ENCODE measurements at regions not wholly inside any gene's neighbourhood (a gene's known extent, or its start where the extent isn't known, plus 50 kb on each side); places are given as distances from the start of the nearest gene placed in this dataset.
"Not testable (repeated sequence)": the region's sequence is repeated elsewhere in the genome, so short reads cannot be mapped to it uniquely, and the experiment has no call there.

DNA sequence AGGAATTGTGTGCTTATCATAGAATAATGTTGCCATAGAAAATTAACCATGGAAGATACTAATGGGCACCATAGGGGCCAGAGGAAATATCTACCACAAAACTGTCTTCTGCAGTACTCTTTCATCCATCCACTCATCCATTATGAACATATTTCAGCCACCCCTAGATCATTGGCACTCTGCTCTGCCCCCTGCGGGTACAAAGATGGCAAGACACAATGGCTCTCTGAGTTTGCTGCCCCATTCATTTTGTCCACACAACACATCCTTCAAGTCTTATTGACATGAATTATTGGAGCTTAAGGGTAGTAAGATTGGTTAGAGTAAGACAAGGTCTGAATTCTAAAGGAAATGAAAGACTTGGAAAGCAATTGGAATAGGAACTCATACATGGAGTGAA lies 1224.7 kb upstream of the CELF4 start:
- no peak for DNase-seq (ENCODE audit: low spot score)

DNA sequence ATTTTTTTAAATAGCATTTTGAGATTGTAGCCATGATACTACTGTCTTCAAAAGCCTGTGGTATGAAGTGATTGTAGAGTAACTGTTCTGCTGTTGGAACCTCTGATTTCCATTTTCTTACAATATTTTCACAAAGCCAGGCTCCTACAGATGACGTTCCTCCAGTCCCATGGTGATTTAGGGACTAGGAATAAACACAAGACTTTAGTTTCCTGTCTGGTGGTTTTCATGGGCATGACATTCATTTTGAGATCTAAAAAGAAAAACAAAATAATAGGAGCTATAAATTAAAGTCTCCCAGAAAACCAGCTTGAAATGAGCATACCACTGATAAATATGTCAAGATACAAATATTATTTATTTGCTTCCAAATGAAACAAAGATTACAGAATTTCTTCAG lies 1223.5 kb upstream of the CELF4 start:
- DNase-seq (ENCODE audit: low spot score): no peak

DNA sequence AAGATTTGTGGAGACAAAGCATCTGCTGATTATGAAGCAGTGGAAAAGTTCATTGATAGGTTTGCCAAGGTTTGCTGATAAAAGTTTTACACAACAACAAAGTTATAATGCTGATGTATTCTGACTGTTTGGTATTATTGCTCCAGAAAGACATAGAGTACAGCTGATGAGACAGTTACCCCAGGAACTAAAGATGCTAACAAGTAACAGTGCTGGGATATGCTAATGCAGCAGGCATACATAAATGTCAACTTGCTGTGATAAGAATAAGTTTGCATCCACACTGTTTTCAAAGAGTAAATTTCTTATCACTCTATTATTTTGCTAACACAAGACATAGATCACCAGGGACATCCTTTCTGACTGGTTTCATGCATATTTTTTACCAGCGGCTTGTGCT lies 1221.3 kb upstream of the CELF4 start:
- DNase-seq (ENCODE audit: low spot score): no peak

DNA sequence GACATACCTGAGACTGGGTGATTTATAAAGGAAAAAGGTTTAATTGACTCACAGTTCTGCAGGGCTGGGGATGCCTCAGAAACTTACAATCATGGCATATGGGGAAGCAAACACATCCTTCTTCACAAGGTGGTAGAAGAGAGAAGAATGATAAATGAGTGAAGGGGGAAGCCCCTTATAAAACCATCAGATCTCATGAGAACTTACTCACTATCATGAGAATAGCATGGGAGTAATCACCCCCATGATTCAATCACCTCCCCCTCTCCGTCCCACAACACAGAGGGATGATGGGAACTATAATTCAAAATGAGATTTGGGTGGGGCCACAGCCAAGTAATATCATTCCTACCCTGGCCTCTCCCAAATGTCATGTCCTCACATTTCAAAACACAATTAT lies 1206.0 kb upstream of the CELF4 start:
- DNase-seq (ENCODE audit: low spot score): not testable (repeated sequence)

DNA sequence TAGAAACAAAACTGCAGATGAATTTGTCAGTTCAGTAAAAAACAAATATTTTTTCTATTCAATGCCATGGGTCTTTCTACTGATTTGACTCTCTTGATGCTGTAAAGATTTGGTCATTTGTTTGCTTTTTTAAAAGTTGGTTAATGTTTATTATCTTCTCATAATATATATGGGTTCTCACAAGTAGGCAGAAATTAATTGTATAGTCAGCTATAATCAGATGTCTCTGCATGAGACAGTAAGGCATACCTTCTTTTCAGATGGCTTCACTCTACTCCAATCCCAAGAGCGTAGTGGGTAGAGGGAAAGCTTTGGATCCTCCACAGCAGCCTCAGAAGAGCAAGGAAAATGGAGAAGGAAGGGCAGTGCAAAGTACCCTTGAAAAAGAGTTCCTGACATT lies 1202.9 kb upstream of the CELF4 start:
- DNase-seq (ENCODE audit: low spot score): no peak

DNA sequence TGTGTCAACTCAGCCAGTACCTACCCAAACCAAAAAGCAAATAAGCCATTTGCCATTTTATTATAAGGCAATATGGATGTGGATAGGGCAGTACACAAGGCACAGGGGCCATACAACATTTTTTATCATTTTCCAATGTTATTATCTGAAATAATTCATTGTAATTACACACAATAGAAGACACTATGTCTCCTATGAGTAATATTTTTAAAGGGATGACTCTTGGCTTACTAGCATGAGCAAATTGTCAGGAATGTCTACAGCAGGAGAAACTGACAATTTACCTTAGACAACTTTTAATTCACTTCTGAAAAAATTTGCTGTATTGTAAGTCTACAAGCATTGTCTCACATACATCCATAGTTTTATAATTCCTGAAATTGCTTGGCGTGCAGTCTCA lies 1193.9 kb upstream of the CELF4 start:
- no peak for DNase-seq (ENCODE audit: low spot score)

DNA sequence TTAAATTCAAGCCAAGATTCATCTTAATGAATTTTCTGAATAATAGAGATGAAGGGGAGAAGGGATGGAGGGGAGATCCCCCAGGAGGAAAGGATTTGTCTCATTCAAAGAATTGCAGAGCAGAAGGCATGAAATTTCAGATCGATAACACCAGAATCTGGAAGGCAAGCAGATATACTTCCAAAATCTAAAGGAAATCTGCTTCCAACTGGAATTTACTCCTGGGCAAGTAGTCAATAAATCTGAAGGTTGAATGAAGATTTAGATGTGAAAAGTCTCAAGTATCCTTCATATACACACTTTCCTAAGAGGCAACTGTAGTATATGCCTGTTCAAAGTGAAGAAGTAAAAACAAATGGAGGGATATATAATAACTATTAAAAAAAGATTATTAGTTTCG lies 1190.8 kb upstream of the CELF4 start:
- DNase-seq (ENCODE audit: low spot score): no peak

DNA sequence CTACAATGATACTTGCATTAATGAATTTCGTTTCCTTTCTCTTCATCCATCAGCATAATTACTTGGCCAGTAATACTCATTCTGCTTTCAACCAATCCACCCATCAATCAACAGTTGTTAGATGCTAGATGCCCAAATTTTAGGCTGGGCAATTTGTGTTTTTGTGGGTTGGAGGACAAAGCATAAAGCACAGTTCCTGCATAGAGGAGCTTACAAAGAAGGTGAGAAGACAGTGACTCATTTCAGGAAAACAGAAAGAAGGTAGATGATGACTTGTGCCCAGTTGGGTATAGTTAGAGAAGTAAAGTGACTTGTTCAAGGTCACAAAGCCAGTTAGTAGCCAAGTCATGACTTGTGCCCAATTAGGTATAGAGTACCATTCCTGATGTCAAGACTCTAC lies 1186.8 kb upstream of the CELF4 start:
- no peak for DNase-seq (ENCODE audit: low spot score)

DNA sequence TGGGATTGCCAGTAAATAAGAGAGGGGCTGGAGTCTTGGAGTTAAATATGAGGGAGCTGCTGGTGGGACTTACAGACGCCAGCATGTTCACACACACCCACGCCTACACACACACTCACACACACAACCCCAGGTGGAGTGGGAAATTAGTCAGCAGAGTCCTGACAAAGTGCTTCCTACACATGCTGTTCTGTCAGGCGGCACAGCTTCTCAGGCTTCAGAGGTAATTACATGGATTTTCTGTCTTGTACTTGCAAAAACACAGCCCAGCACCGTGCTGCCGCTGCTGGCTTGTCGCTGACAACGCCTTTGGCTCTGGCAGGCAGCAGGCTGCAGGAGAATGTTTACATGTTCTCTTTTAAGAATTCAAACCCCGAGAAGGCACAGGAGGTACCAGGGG lies 1186.3 kb upstream of the CELF4 start:
- no peak for DNase-seq (ENCODE audit: low spot score)

DNA sequence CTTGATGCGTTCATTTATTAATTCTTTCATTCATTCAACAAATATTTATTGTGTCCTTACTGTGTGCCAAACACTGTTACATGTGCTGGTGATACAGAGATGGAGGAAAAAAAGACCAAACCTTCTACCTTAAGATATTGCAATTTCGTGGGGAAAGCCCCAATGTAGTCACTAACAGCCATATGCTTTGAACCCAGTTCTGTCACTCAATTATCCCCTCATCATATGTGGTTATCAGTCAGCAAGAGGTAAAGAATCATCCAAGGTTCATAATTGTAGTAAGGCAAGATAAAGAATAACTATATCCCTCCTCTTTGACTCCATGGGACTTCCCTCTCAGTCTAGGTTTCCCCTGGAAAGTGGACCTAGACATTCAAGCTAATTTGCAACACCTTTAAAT lies 1185.6 kb upstream of the CELF4 start:
- DNase-seq (ENCODE audit: low spot score): no peak

DNA sequence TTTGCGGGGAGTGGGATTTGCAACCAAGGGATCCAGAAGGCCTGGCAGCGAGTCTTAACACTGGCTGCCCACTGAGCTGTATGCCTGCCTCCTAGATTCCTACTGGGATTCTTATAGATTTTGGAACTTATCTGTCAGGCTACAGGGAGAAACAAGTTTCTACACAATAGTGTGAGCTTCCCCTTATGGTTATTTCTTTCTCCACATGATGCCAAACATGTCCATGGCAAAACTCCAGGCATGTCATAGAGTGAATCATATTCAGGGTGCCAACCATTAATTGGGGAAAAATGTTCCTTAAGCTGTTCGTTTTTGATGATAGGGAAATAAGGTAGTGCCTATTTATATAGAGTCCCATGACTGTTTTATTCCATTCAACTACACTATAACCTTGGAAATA lies 1185.2 kb upstream of the CELF4 start:
- no peak for DNase-seq (ENCODE audit: low spot score)

DNA sequence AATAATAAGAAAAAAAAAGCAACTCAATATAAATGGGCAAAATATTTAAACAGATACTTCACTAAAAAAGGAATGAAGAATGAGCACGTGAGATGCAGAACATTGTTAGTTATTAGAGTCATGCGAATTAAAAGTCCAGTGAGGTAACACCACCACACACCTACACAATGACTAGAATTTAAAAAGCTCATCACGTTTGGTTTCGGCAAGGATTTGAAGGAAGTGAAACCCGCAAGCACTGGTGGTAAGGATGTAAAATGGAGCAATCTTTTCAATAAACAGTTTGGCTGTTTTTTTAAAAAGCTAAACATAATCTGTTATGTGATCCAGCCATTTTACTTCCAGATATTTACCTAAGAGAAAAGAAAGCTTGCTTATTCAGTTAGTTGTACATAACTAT lies 1181.6 kb upstream of the CELF4 start:
- DNase-seq (ENCODE audit: low spot score): no peak

DNA sequence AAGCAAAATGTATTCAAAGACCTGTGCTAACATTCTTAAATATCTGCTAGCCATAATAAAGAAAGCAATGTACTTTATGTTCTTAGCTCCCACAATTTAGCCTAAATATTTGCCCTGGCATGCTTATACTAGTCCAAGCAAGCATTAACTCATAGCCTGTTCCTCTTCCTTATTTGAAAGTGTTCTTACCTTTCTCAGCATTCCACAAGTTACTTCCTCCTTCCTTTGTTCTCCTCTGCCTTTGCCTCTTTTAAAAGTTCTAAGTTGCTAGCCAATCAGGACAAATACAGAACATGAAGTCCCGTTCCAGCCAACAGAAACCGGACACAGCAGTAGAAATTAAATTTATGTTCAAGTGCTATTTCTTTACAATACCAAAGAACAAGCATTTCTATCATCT lies 1154.6 kb upstream of the CELF4 start:
- DNase-seq (ENCODE audit: low spot score): not testable (repeated sequence)

DNA sequence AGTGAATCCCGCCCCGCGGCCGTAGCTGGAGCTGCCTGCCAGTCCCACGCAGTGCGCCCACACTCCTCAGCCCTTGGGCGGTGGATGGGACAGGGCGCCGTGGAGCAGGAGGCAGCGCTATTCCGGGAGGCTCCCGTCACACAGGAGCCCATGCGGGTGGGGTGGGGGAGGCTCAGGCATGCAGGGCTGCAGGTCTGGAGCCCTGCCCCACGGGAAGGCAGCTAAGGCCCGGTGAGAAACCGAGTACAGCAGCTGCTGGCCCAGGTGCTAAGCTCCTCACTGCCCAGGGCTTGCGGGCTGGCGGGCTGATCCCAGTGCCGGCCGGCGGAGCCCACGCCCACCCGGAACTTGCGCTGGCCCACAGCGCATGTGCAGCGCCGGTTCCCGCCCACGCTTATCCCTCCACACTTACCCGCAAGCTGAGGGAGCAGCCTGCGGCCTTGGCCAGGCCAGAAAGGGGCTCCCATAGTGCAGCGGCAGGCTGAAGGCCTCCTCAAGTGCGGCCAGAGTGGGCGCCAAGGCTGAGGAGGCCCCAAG lies 1152.8 kb upstream of the CELF4 start:
- DNase-seq (ENCODE audit: low spot score): no peak

DNA sequence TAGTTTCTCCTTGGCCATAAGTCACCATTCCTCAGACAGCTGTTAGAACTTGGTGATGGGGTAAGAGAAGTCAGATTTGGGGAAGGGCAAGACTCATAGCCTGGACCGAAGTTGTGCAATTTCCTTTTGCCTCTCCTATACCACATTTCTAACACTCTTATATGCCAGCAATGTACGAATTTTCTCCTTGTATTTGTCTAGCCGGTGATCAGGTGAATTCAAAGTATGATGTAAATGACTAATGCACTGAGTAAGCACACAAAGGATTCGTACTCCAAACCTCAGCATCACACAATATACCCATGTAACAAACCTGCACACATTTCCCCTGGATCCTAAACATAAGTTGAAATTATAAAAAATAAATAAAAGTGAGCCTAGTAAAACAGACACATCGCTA lies 1143.5 kb upstream of the CELF4 start:
- no peak for DNase-seq (ENCODE audit: low spot score)

DNA sequence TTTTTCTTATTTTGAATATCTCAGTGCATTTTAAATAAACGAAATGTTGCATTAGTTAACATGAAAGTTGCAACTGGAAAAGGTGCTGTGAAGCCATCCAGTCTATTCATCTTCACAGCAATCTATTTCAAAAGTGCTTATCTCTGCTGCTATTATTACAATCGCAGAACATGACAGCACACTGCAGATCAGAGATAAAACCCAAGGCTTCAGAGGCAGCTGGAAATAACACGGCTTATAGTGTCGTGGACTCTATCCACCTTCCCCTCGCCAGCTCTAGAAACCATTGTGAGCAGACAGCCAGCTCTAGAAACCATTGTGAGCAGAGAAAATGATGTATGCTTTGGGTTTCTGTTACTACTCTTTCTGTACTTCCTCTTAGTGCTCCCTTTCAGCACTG lies 1140.8 kb upstream of the CELF4 start:
- no peak for DNase-seq (ENCODE audit: low spot score)

DNA sequence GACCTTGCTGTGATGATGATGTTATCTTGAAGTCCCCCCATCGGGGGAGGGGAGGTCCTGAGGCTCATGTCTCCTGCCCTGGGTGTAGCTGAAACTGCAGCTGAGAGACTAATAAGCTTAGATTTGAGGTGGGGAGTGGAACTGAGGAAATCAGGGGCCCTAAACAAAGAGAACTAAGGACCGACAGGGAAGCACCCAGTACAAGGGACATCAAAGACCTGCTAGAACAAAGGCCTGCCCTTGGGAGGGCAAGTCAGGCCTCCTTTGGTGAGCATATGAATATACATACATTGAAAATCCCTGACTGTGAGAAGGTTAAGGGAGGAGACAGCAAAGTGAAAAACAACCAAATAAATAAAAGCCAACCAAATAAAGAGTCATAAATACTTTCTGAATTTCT lies 1132.5 kb upstream of the CELF4 start:
- no peak for DNase-seq (ENCODE audit: low spot score)

DNA sequence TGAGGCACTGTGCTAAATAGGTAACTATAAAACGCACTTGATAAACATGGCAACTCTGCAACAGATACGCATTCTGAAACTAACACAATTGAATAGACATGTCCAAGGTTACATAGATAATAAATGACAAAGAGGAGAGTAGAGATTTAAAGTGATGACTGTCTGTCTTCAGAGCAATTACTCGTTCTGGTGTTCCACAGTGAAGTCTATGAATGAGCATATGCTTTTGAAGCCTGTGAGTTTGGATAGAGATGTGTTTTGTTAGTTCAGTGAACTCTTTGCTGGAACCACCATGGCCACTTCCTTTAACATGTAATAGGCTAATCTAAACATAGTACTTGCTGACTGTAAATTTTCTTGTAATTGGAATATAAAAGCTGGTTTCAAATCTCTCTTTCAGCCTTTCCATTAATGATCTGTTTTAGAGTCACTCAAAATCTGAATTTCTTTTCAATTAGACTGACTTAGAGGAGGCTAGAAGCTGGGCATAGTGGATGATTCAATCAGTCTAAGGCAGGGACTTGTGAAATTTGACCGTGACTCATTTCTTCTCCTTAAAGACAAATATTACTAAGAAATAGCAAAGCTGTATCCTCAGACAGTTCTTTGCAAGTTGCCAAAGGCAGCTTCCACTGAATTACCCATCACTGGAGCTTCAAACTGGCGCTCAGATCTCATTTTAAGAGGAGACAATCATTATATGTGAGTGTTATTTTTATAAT lies 1130.1 kb upstream of the CELF4 start:
- DNase-seq (ENCODE audit: low spot score): no peak

DNA sequence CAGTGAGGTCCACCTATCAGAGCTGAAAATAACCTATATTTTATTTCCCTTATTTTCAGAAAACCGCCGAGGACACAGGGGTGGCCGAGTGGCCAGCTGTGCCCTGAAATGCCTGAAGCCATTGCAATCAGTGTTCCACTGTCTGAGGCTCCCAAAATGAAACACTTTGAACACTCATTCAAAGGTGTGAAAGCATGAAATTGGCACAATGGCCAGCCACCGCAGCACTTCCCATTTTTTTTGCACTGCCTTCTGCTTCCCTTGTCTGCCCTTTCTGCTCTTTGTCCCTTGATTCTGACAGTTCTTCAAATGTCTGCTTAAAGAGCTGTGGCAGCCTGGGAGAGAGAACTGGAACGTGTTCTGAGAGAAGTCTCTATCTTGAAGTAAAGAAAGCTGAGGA lies 1127.5 kb upstream of the CELF4 start:
- no peak for DNase-seq (ENCODE audit: low spot score)

DNA sequence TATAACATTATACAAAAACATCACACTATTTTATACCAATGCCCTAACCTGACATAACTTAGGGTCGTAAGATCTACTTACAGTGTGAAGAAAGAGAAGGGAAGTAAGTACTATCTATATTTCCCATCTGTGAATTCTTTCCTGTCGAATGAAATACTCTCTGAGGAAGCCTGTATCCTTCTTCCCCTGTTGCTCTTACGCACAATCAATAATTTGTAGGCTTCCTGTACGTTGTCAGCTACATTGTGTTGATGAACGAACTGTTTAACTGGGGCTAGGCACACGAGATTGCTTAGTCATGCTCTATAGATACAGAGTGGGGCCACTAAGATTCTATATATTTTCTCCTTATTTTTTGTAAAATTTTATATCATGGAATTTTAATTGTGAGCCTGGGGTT lies 1125.0 kb upstream of the CELF4 start:
- DNase-seq (ENCODE audit: low spot score): no peak

DNA sequence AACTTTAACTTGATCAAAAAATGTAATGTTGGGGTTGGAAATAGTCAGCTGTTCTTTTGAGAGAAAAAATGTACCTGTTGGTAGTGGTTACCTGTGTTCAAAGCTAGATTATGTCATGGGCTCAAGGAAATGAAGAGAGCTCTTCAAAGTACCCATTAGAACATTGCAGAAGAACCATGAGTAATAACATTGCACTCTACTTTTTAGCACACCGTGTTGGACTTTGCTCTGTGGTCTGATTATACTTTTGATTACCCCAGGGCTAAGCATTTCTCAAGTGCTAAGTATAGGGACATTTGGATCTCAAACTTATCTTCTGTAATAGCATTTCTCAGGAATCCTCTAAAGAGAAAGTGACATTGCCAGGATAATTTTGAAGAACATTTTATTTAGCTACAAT lies 1122.8 kb upstream of the CELF4 start:
- DNase-seq (ENCODE audit: low spot score): no peak

DNA sequence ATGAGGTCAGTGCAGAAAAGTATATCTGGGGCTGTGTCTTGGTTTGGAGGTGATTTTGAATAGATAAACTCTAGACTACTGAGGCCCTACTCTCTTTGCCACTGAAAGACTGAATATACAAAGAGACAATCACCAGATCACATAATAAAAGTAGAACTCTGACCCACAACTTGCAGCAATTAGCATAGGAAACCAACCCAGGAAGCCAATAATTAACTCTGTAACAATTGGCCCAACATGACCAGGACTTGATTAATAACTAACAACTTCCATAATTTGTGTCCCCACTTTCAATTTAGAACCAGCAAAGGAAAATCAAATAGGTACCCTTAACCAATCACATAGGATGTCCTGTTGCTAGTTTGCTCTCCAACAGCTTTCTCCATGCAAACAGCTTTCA lies 1104.9 kb upstream of the CELF4 start:
- DNase-seq (ENCODE audit: low spot score): no peak

DNA sequence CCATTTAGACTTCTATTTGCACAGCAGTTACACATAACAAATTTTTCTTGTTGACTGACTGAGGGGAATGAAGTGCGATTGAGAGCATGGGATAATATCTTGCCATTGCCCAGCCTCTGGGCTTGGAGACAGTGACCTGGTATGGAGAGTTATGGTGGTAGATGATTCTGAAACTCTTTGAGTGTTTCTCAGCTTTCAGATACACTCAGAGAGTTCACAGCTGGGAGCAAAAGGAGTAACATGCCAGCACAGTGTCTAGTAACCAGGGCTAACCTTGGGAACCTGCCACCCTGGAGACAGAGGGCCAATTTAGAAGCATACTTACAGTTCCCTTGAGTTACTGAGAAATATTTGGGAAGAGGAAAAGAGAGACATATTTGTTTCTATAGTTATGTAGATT lies 1099.3 kb upstream of the CELF4 start:
- DNase-seq (ENCODE audit: low spot score): no peak

DNA sequence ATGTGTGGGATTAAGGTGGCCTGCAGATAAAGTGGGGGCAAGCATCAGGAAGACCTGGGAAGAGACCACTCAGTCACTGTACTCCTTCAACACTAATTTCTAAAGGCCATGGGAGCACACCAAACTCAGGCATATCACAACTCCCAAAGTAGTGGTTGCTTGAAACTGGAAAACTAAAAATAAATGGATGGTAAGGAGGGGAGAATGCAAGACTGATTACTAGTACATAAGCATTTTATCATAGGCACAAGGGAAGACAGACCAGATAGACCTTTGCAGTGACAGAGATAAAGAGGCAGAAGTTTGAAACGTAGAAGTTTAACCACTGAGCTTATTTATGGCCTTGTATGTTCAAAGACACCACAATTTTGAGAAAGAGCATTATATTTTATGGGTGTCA lies 1098.1 kb upstream of the CELF4 start:
- DNase-seq (ENCODE audit: low spot score): no peak
